ENCODE measurements at regions not wholly inside any gene's neighbourhood (a gene's known extent, or its start where the extent isn't known, plus 50 kb on each side); places are given as distances from the start of the nearest gene placed in this dataset.

GRCh38 chr18:30705943-30706342 lies 336.6 kb downstream of the DSC3 start:
- ATAC-seq, result no peak
- intact Hi-C loops (cut with DNase I), result no loop called here
- TF ChIP-seq, protein P1, sequence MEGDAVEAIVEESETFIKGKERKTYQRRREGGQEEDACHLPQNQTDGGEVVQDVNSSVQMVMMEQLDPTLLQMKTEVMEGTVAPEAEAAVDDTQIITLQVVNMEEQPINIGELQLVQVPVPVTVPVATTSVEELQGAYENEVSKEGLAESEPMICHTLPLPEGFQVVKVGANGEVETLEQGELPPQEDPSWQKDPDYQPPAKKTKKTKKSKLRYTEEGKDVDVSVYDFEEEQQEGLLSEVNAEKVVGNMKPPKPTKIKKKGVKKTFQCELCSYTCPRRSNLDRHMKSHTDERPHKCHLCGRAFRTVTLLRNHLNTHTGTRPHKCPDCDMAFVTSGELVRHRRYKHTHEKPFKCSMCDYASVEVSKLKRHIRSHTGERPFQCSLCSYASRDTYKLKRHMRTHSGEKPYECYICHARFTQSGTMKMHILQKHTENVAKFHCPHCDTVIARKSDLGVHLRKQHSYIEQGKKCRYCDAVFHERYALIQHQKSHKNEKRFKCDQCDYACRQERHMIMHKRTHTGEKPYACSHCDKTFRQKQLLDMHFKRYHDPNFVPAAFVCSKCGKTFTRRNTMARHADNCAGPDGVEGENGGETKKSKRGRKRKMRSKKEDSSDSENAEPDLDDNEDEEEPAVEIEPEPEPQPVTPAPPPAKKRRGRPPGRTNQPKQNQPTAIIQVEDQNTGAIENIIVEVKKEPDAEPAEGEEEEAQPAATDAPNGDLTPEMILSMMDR (IDR thresholded peaks at IDR 0.05), result no peak

DNA sequence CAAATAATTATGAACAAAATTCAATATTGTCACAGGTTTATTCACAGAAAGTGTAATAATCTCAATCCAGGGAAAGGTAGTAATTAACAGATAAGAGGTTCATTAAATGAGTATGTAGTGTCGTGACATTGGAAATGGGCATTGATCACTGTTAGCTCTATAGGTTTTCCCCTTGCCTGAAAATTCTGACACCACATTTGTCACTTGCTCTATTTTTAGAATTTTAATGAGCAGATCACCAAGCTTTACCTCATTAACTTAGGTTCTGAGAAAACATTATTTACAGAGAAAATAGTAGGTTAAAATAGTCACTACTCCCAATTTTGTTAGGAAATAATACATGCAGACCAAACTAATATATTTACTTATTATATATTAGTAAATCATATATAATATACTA lies 344.0 kb downstream of the DSC3 start:
- Histone ChIP-seq H3K4me1 (no peaks in the 10 kb centered on the region), H3K27me3 (ENCODE audit: low read depth) (no peaks in the 10 kb centered on the region), H3K4me3 (no peak overlapping the region), H3K36me3 (no peaks in the 10 kb centered on the region), H3K9me3 (no peaks in the 10 kb centered on the region), H3K27ac (no peak overlapping the region)
- intact Hi-C loops (cut with DNase I), result no loop called here
- no peak for ATAC-seq
- TF ChIP-seq, protein P1 (IDR thresholded peaks at IDR 0.05), result no peak
- no peak for DNase-seq

More at GRCh38 chr18:30705943-30706342, 336.6 kb downstream of the DSC3 start:
- no peak for DNase-seq
- no peaks in the 10 kb centered on the region for H3K4me1 ChIP-seq
- H3K36me3 ChIP-seq, result no peaks in the 10 kb centered on the region
- H3K9me3 ChIP-seq, result no peaks in the 10 kb centered on the region
- no peak overlapping the region for H3K4me3 ChIP-seq
- no peaks in the 10 kb centered on the region for H3K27me3 ChIP-seq (ENCODE audit: low read depth)
- H3K27ac ChIP-seq, result no peak overlapping the region

DNA sequence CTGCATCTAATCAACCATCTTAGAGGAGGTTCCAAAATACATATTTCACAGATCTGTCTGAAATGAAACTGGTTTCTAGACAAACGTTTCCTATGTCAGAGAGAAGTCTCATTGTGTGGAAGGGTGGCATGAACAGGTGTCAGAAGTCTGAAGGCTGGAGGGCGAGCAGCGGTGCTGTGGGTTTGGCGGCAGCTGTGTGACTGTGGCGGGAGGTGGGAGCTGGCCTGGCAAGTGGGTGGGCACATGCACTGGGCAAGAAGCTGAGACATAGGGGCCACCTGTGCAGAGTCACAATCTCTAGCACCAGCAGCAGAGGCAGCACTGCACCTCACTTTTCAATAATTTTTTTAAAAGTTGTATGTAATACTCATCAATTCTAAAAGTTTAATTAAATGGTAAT lies 346.3 kb downstream of the DSC3 start:
- H3K36me3 ChIP-seq, result no peaks in the 10 kb centered on the region

DNA sequence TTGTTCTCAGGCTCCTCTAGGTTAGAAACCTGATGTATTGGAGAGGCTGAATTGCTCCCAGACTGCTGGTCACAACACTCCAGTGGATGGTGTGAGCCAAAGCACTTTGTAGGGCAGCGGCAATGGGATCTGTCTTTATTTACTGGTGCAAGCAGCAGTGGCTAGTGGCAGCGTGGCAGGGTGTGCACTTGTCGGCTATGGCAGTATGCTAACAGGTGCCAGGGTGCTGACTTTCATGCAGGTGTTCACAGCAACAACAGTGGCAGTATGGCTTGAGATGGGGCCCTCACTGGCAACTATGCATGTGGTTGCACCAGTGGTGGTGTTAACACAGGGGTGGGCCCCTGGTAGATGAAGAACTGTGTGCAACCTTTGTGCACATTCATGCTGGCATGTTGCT lies 347.8 kb downstream of the DSC3 start:
- Histone ChIP-seq H3K27me3 (ENCODE audit: low read depth) (no peaks in the 10 kb centered on the region), H3K4me3 (no peak overlapping the region), H3K9me3 (no peaks in the 10 kb centered on the region), H3K4me1 (no peaks in the 10 kb centered on the region), H3K36me3 (no peaks in the 10 kb centered on the region), H3K27ac (no peak overlapping the region)
- no peak for DNase-seq
- intact Hi-C loops (cut with DNase I), result no loop called here
- ATAC-seq, result no peak
- TF ChIP-seq, protein P1 (IDR thresholded peaks at IDR 0.05), result no peak

More for the DNA sequence above, 346.3 kb downstream of the DSC3 start:
- Histone ChIP-seq H3K4me1 (no peaks in the 10 kb centered on the region), H3K9me3 (no peaks in the 10 kb centered on the region), H3K27me3 (ENCODE audit: low read depth) (no peaks in the 10 kb centered on the region), H3K27ac (no peak overlapping the region), H3K4me3 (no peak overlapping the region)
- ATAC-seq, result no peak
- TF ChIP-seq, protein P1 (IDR thresholded peaks at IDR 0.05), result no peak
- intact Hi-C loops (cut with DNase I), result no loop called here
- no peak for DNase-seq

DNA sequence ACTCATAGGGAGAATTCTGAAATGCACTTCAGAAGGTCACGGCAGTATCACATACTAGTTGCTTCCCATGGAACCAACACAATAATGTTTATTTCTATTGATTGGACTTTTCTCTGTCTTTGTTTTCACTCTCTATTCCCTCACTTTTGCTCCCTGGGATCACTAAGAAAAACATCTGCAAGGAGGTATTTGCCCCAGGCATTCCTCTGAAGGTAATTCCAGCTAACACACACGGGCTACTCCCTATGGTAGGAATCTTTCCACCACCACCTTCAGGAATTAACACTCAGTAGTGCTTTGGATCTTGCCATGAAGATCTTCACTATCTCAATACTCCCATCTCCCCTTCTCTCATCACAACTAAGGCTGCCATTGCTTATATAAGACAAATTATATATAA lies 353.3 kb downstream of the DSC3 start:
- no peaks in the 10 kb centered on the region for H3K27me3 ChIP-seq (ENCODE audit: low read depth)
- no peaks in the 10 kb centered on the region for H3K4me1 ChIP-seq
- H3K9me3 ChIP-seq, result no peaks in the 10 kb centered on the region
- no peak overlapping the region for H3K4me3 ChIP-seq
- no peaks in the 10 kb centered on the region for H3K36me3 ChIP-seq
- DNase-seq (no peak), ATAC-seq (no peak)
- H3K27ac ChIP-seq, result no peak overlapping the region
- intact Hi-C loops (cut with DNase I), result no loop called here
- TF ChIP-seq, protein P1 (IDR thresholded peaks at IDR 0.05), result no peak

GRCh38 chr18:30687501-30687900 lies 355.0 kb downstream of the DSC3 start:
- H3K27me3 ChIP-seq (ENCODE audit: low read depth), result no peaks in the 10 kb centered on the region
- intact Hi-C loops (cut with DNase I), result no loop called here

More at GRCh38 chr18:30687501-30687900, 355.0 kb downstream of the DSC3 start:
- Histone ChIP-seq H3K27ac (no peak overlapping the region), H3K4me1 (no peaks in the 10 kb centered on the region), H3K4me3 (no peak overlapping the region), H3K36me3 (no peaks in the 10 kb centered on the region), H3K9me3 (no peaks in the 10 kb centered on the region)
- ATAC-seq (no peak), DNase-seq (no peak)
- TF ChIP-seq, protein P1 (IDR thresholded peaks at IDR 0.05), result no peak

Data from lower lobe of right lung (tissue), 2 donors.